K562 (cell line): ENCODE measurements at regions not wholly inside any gene's neighbourhood (a gene's known extent, or its start where the extent isn't known, plus 50 kb on each side); places are given as distances from the start of the nearest gene placed in this dataset.

ENCODE experiments used
- ATAC-seq: fragments of 200-7000 bp; cut with Tn5 transposase; 3 replicates; pipeline ENCODE4 v1.9.1; 2020; ENCODE audit warnings: moderate library complexity
- BruUV-seq: library from RNA; stranded (reverse); fragments of 400-500 nt; replicated peaks from 2 replicates; lab custom pipeline; 2021; lab: Mats Ljungman, UMichigan
- CTCF ChIA-PET: fragments of 300-600 bp; formaldehyde crosslinking; extraction: SDS; loops from one replicate; lab custom pipeline; 2021; ENCODE audit warnings: low intra/inter-chr PET ratio; lab: Yijun Ruan, JAX
- POLR2A ChIA-PET: fragments of 300-600, 350-650 bp; sonication (Branson Sonifier 250); formaldehyde crosslinking; extraction: SDS; loops from one replicate; lab custom pipeline; 2021; ENCODE audit warnings: antibody characterized with exemption, inconsistent platforms; lab: Yijun Ruan, JAX
- DNase-seq, 4 experiments: peaks; one replicate each; pipeline versions ENCODE4 v3.0.0 to v3.0.0-alpha.2; 2011 to 2018; ENCODE audit warnings: low spot score in 3 of 4, mixed read lengths in 3 of 4; ENCODE audit errors: extremely low read depth in 1 of 4
- FAIRE-seq: peaks from 2 replicates; lab custom pipeline; 2011; peaks lifted over from hg19 to GRCh38; lab: Jason Lieb, UNC
- H2AFZ ChIP-seq: 2 replicates; pipeline ENCODE4 v1.6.0; 2011; ENCODE audit warnings: low read depth, low read length, control low read depth, inconsistent platforms
- H3K27ac ChIP-seq: fragments of 200-600 bp; 3 replicates; pipeline ENCODE4 v1.8.0; 2011; ENCODE audit warnings: low read depth, mild to moderate bottlenecking, control low read depth, inconsistent platforms, low read length, moderate library complexity, mixed read lengths; ENCODE audit errors: extremely low read depth
- H3K27me3 ChIP-seq, 2 experiments: fragments of 300-600 bp in 1 of 2; 2 replicates in 1 of 2; 3 replicates in 1 of 2; pipeline versions ENCODE4 v1.6.0 to v1.8.0; 2011; ENCODE audit warnings: inconsistent platforms in 2 of 2, low read length in 2 of 2, mild to moderate bottlenecking in 1 of 2, mixed read lengths in 1 of 2, moderate library complexity in 1 of 2; ENCODE audit not compliant: control insufficient read depth in 2 of 2, insufficient read depth in 2 of 2
- H3K36me3 ChIP-seq: fragments of 300-600 bp; 3 replicates; pipeline ENCODE4 v1.8.0; 2011; ENCODE audit warnings: mild to moderate bottlenecking, low read length, inconsistent platforms; ENCODE audit not compliant: control insufficient read depth, insufficient read depth
- H3K4me1 ChIP-seq, 2 experiments: fragments of 200-600 bp in 1 of 2; replicated peaks in 1 of 2; 2 replicates in 1 of 2; 3 replicates in 1 of 2; pipeline versions ENCODE4 v1.5.1 to v1.8.0; 2011; ENCODE audit warnings: inconsistent platforms in 2 of 2, low read length in 2 of 2, mild to moderate bottlenecking in 1 of 2, mixed read lengths in 1 of 2, moderate library complexity in 1 of 2; ENCODE audit not compliant: control insufficient read depth in 2 of 2, insufficient read depth in 2 of 2
- H3K4me2 ChIP-seq: 2 replicates; pipeline ENCODE4 v1.6.1; 2011; ENCODE audit warnings: low read length, control low read depth, inconsistent platforms, mixed read lengths; ENCODE audit not compliant: insufficient read depth
- H3K4me3 ChIP-seq: fragments of 200-600 bp; sonication (generic), shearing (Covaris generic); 2 replicates; pipeline ENCODE4 v1.5.1; 2016; ENCODE audit warnings: control low read depth, inconsistent platforms
- H3K79me2 ChIP-seq: fragments of 200-600 bp; 3 replicates; pipeline ENCODE4 v1.8.0; 2011; ENCODE audit warnings: low read length, inconsistent platforms; ENCODE audit not compliant: control insufficient read depth, insufficient read depth
- H3K9ac ChIP-seq, 2 experiments: 2 replicates each; pipeline versions ENCODE4 v1.6.0 to v1.6.1; 2011; ENCODE audit warnings: low read depth in 2 of 2, low read length in 2 of 2, control low read depth in 1 of 2, inconsistent platforms in 1 of 2, mild to moderate bottlenecking in 1 of 2, mixed read lengths in 1 of 2; ENCODE audit not compliant: insufficient read depth in 1 of 2
- H3K9me1 ChIP-seq: one replicate; pipeline ENCODE4 v1.6.0; 2011; ENCODE audit warnings: inconsistent platforms, mild to moderate bottlenecking, low read length, moderate library complexity; ENCODE audit not compliant: control insufficient read depth, insufficient read depth
- H3K9me3 ChIP-seq: replicated peaks from 2 replicates; pipeline ENCODE4 v1.5.1; 2011; ENCODE audit warnings: low read depth, low read length, inconsistent platforms; ENCODE audit not compliant: control insufficient read depth, insufficient read depth
- H4K20me1 ChIP-seq: replicated peaks from 2 replicates; pipeline ENCODE4 v1.6.1; 2011; ENCODE audit warnings: low read length, inconsistent platforms, mixed read lengths; ENCODE audit not compliant: control insufficient read depth, insufficient read depth
- ZNF146 ChIP-seq: IDR thresholded peaks from one replicate; pipeline ENCODE4 v1.6.1; 2018; ENCODE audit warnings: missing compliant biosample characterization; ENCODE audit not compliant: unreplicated experiment
- WGBS: fragments of 100-300 bp; shearing (Covaris generic); methylation state at CpG from one replicate; pipeline ENCODE4 v1.1.6; 2016; ENCODE audit warnings: low coverage, mixed read lengths; ENCODE audit not compliant: insufficient coverage; ENCODE audit errors: missing lambda C conversion rate; 5-methylcytosine and 5-hydroxymethylcytosine counted together
- in situ Hi-C: fragments of 300-500 bp; cut with MboI; formaldehyde crosslinking; loops from 4 replicates; pipeline ENCODE4 v1.15.0; 2018; ENCODE audit warnings: inconsistent platforms, mixed read lengths
- intact Hi-C: fragments of 100-400 bp; cut with micrococcal nuclease; formaldehyde crosslinking; loops from 2 replicates; pipeline ENCODE4 v1.14.2; 2022
- TF ChIP-seq, protein P1 (sequence below): fragments of 250-450 bp; sonication (Bioruptor Pico); IDR thresholded peaks from 2 replicates; pipeline ENCODE4 v1.4.0; 2020

DNA sequence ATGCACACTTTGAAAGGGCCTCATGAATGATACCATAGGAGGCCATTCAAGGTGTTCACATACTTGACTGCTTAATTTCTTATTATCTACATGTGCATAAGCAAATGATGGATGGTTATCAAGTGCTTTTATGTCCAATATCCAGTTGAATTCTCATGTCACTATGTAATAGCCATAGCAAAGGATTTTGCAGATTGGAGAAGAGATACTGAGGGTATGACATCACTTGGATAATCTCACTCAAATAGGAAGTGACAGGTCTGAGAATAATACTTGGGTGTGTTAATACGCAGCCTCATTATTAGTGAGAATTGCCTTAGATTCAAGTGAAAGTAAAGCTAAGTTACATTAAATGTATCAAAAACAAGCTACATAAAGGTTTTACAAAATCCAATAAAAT lies 1208.6 kb downstream of the CDH11 start:
- Histone ChIP-seq H3K4me3 (no peak overlapping the region), H2AFZ (no peak overlapping the region), H3K4me1 (no peaks in the 10 kb centered on the region), H3K27me3 (no peaks in the 10 kb centered on the region), H3K9ac (no peak overlapping the region), H3K9me3 (peaks cover 2% of the 10 kb centered on the region; the same call in 1 of the 2 replicates), H4K20me1 (no peaks in the 10 kb centered on the region), H3K4me2 (no peak overlapping the region), H3K9me1 (no peaks in the 10 kb centered on the region), H3K27ac (no peak overlapping the region), H3K36me3 (no peaks in the 10 kb centered on the region), H3K79me2 (no peaks in the 10 kb centered on the region)
- WGBS = 0% methylated on average over 1 of the region's 1 CpG
- in situ Hi-C loops (no loop called here), intact Hi-C loops (no loop called here)
- DNase-seq (no peak), ATAC-seq (no peak), FAIRE-seq (no peak)
- ChIA-PET POLR2A (no interaction called here), CTCF (no interaction called here)
- TF ChIP-seq ZNF146 = no peak
- TF ChIP-seq, protein P1, sequence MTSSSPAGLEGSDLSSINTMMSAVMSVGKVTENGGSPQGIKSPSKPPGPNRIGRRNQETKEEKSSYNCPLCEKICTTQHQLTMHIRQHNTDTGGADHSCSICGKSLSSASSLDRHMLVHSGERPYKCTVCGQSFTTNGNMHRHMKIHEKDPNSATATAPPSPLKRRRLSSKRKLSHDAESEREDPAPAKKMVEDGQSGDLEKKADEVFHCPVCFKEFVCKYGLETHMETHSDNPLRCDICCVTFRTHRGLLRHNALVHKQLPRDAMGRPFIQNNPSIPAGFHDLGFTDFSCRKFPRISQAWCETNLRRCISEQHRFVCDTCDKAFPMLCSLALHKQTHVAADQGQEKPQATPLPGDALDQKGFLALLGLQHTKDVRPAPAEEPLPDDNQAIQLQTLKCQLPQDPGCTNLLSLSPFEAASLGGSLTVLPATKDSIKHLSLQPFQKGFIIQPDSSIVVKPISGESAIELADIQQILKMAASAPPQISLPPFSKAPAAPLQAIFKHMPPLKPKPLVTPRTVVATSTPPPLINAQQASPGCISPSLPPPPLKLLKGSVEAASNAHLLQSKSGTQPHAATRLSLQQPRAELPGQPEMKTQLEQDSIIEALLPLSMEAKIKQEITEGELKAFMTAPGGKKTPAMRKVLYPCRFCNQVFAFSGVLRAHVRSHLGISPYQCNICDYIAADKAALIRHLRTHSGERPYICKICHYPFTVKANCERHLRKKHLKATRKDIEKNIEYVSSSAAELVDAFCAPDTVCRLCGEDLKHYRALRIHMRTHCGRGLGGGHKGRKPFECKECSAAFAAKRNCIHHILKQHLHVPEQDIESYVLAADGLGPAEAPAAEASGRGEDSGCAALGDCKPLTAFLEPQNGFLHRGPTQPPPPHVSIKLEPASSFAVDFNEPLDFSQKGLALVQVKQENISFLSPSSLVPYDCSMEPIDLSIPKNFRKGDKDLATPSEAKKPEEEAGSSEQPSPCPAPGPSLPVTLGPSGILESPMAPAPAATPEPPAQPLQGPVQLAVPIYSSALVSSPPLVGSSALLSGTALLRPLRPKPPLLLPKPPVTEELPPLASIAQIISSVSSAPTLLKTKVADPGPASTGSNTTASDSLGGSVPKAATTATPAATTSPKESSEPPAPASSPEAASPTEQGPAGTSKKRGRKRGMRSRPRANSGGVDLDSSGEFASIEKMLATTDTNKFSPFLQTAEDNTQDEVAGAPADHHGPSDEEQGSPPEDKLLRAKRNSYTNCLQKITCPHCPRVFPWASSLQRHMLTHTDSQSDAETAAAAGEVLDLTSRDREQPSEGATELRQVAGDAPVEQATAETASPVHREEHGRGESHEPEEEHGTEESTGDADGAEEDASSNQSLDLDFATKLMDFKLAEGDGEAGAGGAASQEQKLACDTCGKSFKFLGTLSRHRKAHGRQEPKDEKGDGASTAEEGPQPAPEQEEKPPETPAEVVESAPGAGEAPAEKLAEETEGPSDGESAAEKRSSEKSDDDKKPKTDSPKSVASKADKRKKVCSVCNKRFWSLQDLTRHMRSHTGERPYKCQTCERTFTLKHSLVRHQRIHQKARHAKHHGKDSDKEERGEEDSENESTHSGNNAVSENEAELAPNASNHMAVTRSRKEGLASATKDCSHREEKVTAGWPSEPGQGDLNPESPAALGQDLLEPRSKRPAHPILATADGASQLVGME = no peak
- no TSS peak for BruUV-seq
